Ovary (tissue), 3 donors: ENCODE measurements at regions not wholly inside any gene's neighbourhood (a gene's known extent, or its start where the extent isn't known, plus 50 kb on each side); places are given as distances from the start of the nearest gene placed in this dataset.

Experiments
- POLR2A ChIP-seq: fragments of 450-650 bp; IDR thresholded peaks from one replicate; pipeline ENCODE4 v1.6.1; 2017; ENCODE audit warnings: antibody characterized with exemption, mild to moderate bottlenecking, moderate library complexity
- TF ChIP-seq, protein P1 (sequence below), 3 donors: fragments of 450-650 bp in 2 of 3; fragments of 200-600 bp in 1 of 3; IDR thresholded peaks; one replicate each; pipeline versions ENCODE4 v1.5.1 to v1.8.0; 2016 to 2022; ENCODE audit warnings: antibody characterized with exemption in 3 of 3, mild to moderate bottlenecking in 1 of 3
- donor health status: DM: no; HTN: no; CAD: no.

DNA sequence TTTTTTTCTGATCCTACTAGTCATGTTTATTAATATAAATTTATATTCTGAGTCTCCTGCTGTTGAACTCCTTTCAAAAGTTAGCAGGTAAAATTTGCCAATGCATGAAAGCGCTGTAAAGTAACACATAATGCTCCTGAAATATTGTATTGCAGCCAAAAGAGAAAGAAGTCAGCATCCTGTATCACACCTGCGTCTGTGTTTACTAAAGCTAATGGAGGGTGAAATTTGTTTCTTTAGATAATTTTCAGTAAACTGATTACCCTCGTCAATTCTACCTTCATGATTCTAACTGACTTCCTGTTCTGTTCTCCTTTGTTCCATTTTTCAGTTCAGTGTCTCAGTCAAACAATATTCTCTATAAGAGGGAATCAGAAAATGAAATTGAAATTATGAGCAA lies 415.4 kb downstream of the CDH9 start:
- TF ChIP-seq POLR2A, result no peak
- TF ChIP-seq, protein P1, sequence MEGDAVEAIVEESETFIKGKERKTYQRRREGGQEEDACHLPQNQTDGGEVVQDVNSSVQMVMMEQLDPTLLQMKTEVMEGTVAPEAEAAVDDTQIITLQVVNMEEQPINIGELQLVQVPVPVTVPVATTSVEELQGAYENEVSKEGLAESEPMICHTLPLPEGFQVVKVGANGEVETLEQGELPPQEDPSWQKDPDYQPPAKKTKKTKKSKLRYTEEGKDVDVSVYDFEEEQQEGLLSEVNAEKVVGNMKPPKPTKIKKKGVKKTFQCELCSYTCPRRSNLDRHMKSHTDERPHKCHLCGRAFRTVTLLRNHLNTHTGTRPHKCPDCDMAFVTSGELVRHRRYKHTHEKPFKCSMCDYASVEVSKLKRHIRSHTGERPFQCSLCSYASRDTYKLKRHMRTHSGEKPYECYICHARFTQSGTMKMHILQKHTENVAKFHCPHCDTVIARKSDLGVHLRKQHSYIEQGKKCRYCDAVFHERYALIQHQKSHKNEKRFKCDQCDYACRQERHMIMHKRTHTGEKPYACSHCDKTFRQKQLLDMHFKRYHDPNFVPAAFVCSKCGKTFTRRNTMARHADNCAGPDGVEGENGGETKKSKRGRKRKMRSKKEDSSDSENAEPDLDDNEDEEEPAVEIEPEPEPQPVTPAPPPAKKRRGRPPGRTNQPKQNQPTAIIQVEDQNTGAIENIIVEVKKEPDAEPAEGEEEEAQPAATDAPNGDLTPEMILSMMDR (IDR thresholded peaks at IDR 0.05), result no peak
